Neural cell (in vitro differentiated cells): ENCODE measurements at regions not wholly inside any gene's neighbourhood (a gene's known extent, or its start where the extent isn't known, plus 50 kb on each side); places are given as distances from the start of the nearest gene placed in this dataset.

Source experiments
- EP300 ChIP-seq: fragments of 450-650 bp; conservative IDR thresholded peaks from 2 replicates; pipeline ENCODE4 v1.6.1; 2014; ENCODE audit warnings: antibody characterized with exemption, mild to moderate bottlenecking, moderate library complexity; ENCODE audit not compliant: poor library complexity, severe bottlenecking
- EZH2 ChIP-seq: fragments of 200-600, 300-800 bp; shearing (Covaris generic), sonication (generic); IDR thresholded peaks from 2 replicates; pipeline ENCODE4 v1.6.1; 2014; ENCODE audit warnings: antibody characterized with exemption, low read length, borderline replicate concordance, mild to moderate bottlenecking; ENCODE audit not compliant: insufficient read depth, poor library complexity, severe bottlenecking
- TF ChIP-seq, protein P1 (sequence below): fragments of 450-650 bp; IDR thresholded peaks from 2 replicates; pipeline ENCODE4 v1.5.1; 2014; ENCODE audit warnings: antibody characterized with exemption, mild to moderate bottlenecking, moderate library complexity; ENCODE audit not compliant: poor library complexity, severe bottlenecking

DNA sequence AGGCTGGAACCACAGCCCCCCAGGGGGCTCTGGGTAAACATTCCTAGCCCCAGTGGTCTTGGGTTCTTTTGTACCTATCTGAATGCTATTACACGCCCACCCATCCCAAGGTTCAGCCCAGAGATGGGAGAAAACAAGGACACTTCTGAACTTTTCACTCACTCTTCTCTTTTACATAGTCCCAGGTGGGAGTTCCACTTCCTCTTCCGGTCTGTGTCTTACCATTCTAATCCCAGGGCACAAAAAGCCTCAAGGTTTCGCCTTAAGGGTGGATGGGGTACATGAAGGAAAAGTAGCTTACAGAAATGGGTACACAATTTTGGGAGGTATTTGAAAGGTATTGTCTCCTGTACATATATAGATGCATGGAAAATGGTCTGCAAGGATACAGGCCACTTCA, 79.0 kb downstream of the TMEM30B start:
- TF ChIP-seq EZH2 (no peak), EP300 (no peak)
- TF ChIP-seq, protein P1, sequence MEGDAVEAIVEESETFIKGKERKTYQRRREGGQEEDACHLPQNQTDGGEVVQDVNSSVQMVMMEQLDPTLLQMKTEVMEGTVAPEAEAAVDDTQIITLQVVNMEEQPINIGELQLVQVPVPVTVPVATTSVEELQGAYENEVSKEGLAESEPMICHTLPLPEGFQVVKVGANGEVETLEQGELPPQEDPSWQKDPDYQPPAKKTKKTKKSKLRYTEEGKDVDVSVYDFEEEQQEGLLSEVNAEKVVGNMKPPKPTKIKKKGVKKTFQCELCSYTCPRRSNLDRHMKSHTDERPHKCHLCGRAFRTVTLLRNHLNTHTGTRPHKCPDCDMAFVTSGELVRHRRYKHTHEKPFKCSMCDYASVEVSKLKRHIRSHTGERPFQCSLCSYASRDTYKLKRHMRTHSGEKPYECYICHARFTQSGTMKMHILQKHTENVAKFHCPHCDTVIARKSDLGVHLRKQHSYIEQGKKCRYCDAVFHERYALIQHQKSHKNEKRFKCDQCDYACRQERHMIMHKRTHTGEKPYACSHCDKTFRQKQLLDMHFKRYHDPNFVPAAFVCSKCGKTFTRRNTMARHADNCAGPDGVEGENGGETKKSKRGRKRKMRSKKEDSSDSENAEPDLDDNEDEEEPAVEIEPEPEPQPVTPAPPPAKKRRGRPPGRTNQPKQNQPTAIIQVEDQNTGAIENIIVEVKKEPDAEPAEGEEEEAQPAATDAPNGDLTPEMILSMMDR, result no peak
